ENCODE measurements at regions not wholly inside any gene's neighbourhood (a gene's known extent, or its start where the extent isn't known, plus 50 kb on each side); places are given as distances from the start of the nearest gene placed in this dataset.
A peak's percentile ranks its signal among the peaks of the same experiment; 100 is the strongest.

GRCh38 chr6:126530775-126531174 lies 190.9 kb downstream of the CENPW start:
- no peak for DNase-seq

GRCh38 chr6:126531286-126531685 lies 191.4 kb downstream of the CENPW start:
- no peak for DNase-seq

- no peak for DNase-seq
These were observed 191.9 kb downstream of the CENPW start for GRCh38 chr6:126531840-126532239.

GRCh38 chr6:126534401-126534800 lies 194.5 kb downstream of the CENPW start:
- no peak for DNase-seq

GRCh38 chr6:126535138-126535537 lies 195.2 kb downstream of the CENPW start:
- DNase-seq, result peak; percentile 11

- DNase-seq, result peak; percentile 70
These were observed 195.7 kb downstream of the CENPW start for GRCh38 chr6:126535595-126535994.

- no peak for DNase-seq
These were observed 197.3 kb downstream of the CENPW start for GRCh38 chr6:126537061-126537816.

- peak; percentile 80 for DNase-seq
These were observed 199.1 kb downstream of the CENPW start for GRCh38 chr6:126539022-126539421.

GRCh38 chr6:126540161-126540560 lies 200.2 kb downstream of the CENPW start:
- DNase-seq, result peak; percentile 32

GRCh38 chr6:126541806-126542491 lies 202.0 kb downstream of the CENPW start:
- no peak for DNase-seq

GRCh38 chr6:126546541-126547120 lies 206.7 kb downstream of the CENPW start:
- DNase-seq, result peak; percentile 71

GRCh38 chr6:126548300-126548699 lies 208.4 kb downstream of the CENPW start:
- DNase-seq, result peak; percentile 24

- DNase-seq, result no peak
These were observed 210.4 kb downstream of the CENPW start for GRCh38 chr6:126550323-126550722.

- DNase-seq, result no peak
These were observed 211.9 kb downstream of the CENPW start for GRCh38 chr6:126551832-126552231.

GRCh38 chr6:126553854-126554253 lies 213.9 kb downstream of the CENPW start:
- DNase-seq, result peak; percentile 9

GRCh38 chr6:126570507-126570906 lies 230.6 kb downstream of the CENPW start:
- DNase-seq, result no peak

- no peak for DNase-seq
These were observed 234.4 kb downstream of the CENPW start for GRCh38 chr6:126574301-126574700.

- no peak for DNase-seq
These were observed 241.4 kb downstream of the CENPW start for GRCh38 chr6:126581316-126581715.

GRCh38 chr6:126600258-126600916 lies 260.5 kb downstream of the CENPW start:
- DNase-seq, result no peak

GRCh38 chr6:126603410-126603809 lies 263.5 kb downstream of the CENPW start:
- no peak for DNase-seq

GRCh38 chr6:126605089-126605488 lies 265.2 kb downstream of the CENPW start:
- no peak for DNase-seq

- no peak for DNase-seq
These were observed 267.4 kb downstream of the CENPW start for GRCh38 chr6:126607289-126607688.

GRCh38 chr6:126608681-126609080 lies 268.8 kb downstream of the CENPW start:
- no peak for DNase-seq
